ENCODE measurements at regions not wholly inside any gene's neighbourhood (a gene's known extent, or its start where the extent isn't known, plus 50 kb on each side); places are given as distances from the start of the nearest gene placed in this dataset.

DNA sequence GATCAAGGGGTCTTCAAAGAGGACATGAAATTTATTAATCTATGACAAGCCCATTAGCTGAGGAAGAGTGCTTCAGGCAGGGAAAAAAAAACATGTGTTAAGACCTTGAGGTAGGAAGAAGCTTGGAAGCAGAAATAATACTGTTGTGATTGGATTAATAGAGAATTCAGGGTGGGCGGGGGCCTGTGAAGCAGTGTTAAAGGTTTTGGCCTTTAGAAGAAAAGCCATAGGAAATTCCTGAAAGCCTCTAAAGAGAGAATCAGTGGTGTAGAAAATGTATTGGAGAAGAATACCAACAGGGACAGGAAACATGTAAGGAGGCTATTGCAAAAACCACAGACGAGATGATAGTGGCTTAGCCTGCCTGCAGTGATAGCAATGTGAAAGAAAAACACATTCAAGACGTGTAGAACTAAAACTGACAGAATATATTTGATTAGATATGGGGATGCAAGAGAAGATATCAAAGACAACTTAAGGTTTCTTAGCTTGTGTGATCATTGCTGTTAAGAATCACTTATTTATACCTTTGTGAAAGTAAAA, 404.4 kb upstream of the ANO3 start:
- TF ChIP-seq, protein P1, sequence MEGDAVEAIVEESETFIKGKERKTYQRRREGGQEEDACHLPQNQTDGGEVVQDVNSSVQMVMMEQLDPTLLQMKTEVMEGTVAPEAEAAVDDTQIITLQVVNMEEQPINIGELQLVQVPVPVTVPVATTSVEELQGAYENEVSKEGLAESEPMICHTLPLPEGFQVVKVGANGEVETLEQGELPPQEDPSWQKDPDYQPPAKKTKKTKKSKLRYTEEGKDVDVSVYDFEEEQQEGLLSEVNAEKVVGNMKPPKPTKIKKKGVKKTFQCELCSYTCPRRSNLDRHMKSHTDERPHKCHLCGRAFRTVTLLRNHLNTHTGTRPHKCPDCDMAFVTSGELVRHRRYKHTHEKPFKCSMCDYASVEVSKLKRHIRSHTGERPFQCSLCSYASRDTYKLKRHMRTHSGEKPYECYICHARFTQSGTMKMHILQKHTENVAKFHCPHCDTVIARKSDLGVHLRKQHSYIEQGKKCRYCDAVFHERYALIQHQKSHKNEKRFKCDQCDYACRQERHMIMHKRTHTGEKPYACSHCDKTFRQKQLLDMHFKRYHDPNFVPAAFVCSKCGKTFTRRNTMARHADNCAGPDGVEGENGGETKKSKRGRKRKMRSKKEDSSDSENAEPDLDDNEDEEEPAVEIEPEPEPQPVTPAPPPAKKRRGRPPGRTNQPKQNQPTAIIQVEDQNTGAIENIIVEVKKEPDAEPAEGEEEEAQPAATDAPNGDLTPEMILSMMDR (IDR thresholded peaks at IDR 0.05), result no peak
- TF ChIP-seq POLR2A (IDR thresholded peaks at IDR 0.05), result no peak
